Naive thymus-derived CD8-positive, alpha-beta T cell (primary cell): ENCODE measurements at regions not wholly inside any gene's neighbourhood (a gene's known extent, or its start where the extent isn't known, plus 50 kb on each side); places are given as distances from the start of the nearest gene placed in this dataset.
A peak's percentile ranks its signal among the peaks of the same experiment; 100 is the strongest.
"Not testable (repeated sequence)": the region's sequence is repeated elsewhere in the genome, so short reads cannot be mapped to it uniquely, and the experiment has no call there.

Experiments
- ATAC-seq, 2 donors: fragments of 150-1000 bp; cut with Tn5 transposase in 1 of 2; sonication (Bioruptor Pico), chemical (Tn5 transposase) in 1 of 2; 1 replicate in 1 of 2; 2 replicates in 1 of 2; pipeline ENCODE4 v1.10.0; 2021; ENCODE audit warnings: mild to moderate bottlenecking in 2 of 2, moderate library complexity in 2 of 2
- POLR2A ChIA-PET: fragments of 350-600 bp; sonication (Branson Sonifier 250); formaldehyde crosslinking; loops from one replicate; lab custom pipeline; 2021; ENCODE audit warnings: antibody characterized with exemption; lab: Charles Lee
- DNase-seq, 10 donors: peaks; one replicate each; pipeline versions ENCODE4 v3.0.0 to v3.0.0-alpha.2; 2020 to 2022
- H3K27ac Mint-ChIP-seq, 10 donors: one replicate each; pipeline ENCODE4 v1.8.0; 2020 to 2022; ENCODE audit warnings: mild to moderate bottlenecking in 10 of 10, mixed read lengths in 10 of 10, moderate library complexity in 4 of 10, inconsistent platforms in 1 of 10
- H3K27me3 Mint-ChIP-seq, 5 donors: one replicate each; pipeline ENCODE4 v1.8.0; 2021 to 2022; ENCODE audit warnings: mixed read lengths in 5 of 5
- H3K36me3 Mint-ChIP-seq, 3 donors: one replicate each; pipeline ENCODE4 v1.8.0; 2020 to 2022; ENCODE audit warnings: mixed read lengths in 3 of 3, mild to moderate bottlenecking in 2 of 3, inconsistent platforms in 1 of 3
- H3K4me1 Mint-ChIP-seq, 4 donors: one replicate each; pipeline ENCODE4 v1.8.0; 2021 to 2022; ENCODE audit warnings: mixed read lengths in 4 of 4
- H3K4me3 Mint-ChIP-seq, 10 donors: one replicate each; pipeline ENCODE4 v1.8.0; 2020 to 2022; ENCODE audit warnings: mild to moderate bottlenecking in 10 of 10, mixed read lengths in 10 of 10, moderate library complexity in 6 of 10, inconsistent platforms in 1 of 10
- H3K9me3 Mint-ChIP-seq, 9 donors: one replicate each; pipeline ENCODE4 v1.8.0; 2020 to 2022; ENCODE audit warnings: mixed read lengths in 9 of 9, mild to moderate bottlenecking in 3 of 9, inconsistent platforms in 1 of 9, moderate library complexity in 1 of 9

DNA sequence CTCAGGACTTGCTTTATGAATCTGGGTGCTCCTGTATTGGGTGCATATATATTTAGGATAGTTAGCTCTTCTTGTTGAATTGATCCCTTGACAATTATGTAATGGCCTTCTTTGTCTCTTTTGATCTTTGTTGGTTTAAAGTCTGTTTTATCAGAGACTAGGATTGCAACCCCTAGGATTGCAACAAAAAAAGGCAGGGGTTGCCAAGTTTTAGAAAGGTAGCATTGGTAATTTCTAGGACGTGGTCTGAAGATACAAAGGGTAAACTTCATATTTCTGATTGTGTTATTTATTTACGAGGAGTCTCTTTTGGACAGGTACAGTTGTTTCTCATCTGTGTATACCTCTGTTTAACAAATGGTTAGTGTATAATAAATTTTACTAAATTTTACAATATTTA, 433.7 kb downstream of the BTG1 start:
- H3K4me1 Mint-ChIP-seq, H3K4me3 Mint-ChIP-seq, H3K27me3 Mint-ChIP-seq, H3K27ac Mint-ChIP-seq, H3K36me3 Mint-ChIP-seq, ATAC-seq, H3K9me3 Mint-ChIP-seq, POLR2A ChIA-PET, DNase-seq: not testable (repeated sequence)

- no peak for ATAC-seq
- no peaks in the 10 kb centered on the region for H3K4me1 Mint-ChIP-seq
- H3K27me3 Mint-ChIP-seq, result peaks cover 0 to 1% (median 0%) of the 10 kb centered on the region in 5 donors
- POLR2A ChIA-PET, result no interaction called here
- H3K9me3 Mint-ChIP-seq, result peaks cover 0 to 4% (median 0%) of the 10 kb centered on the region in 9 donors
- peaks cover 0 to 3% (median 0%) of the 10 kb centered on the region in 3 donors for H3K36me3 Mint-ChIP-seq
- no peak for DNase-seq
- no peak overlapping the region for H3K4me3 Mint-ChIP-seq
- peak overlapping the region in 1 of 10 donors; percentile 33 for H3K27ac Mint-ChIP-seq
Observed at GRCh38 chr12:91706466-91706865, 439.2 kb downstream of the BTG1 start.

DNA sequence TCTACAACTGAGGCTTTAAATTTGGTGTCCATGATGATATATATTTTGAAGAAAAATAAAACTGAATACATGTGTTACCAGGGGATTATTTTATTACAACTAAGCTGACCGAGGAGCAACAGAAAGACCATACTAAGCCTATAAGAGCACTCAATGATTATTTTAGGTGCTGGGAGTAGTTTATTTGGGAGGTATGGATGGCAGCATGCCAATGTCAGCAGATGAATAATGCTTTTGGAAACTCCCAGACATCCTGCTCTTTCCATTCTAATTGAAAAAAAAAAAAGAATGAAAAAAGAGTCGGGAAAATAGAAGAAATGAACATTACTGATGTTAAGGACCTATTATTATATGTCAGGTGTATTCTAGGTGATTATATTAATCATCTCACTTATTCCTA, 441.2 kb downstream of the BTG1 start:
- Mint-ChIP-seq H3K9me3 (peaks cover 0 to 2% (median 0%) of the 10 kb centered on the region in 9 donors), H3K4me1 (peaks cover 0 to 2% (median 0%) of the 10 kb centered on the region in 4 donors), H3K36me3 (peaks cover 0 to 6% (median under 1%) of the 10 kb centered on the region in 3 donors), H3K27me3 (peaks cover 0 to 1% (median 0%) of the 10 kb centered on the region in 5 donors), H3K27ac (no peak overlapping the region), H3K4me3 (no peak overlapping the region)
- ATAC-seq (no peak), DNase-seq (no peak)
- POLR2A ChIA-PET, result no interaction called here

GRCh38 chr12:91703491-91704283, 442.0 kb downstream of the BTG1 start:
- Mint-ChIP-seq H3K27ac (no peak overlapping the region), H3K4me3 (no peak overlapping the region), H3K27me3 (peaks cover 0 to 1% (median 0%) of the 10 kb centered on the region in 5 donors), H3K9me3 (peaks cover 0 to 9% (median 6%) of the 10 kb centered on the region in 9 donors), H3K4me1 (peaks cover 0 to 2% (median 0%) of the 10 kb centered on the region in 4 donors), H3K36me3 (peaks cover 0 to 8% (median 8%) of the 10 kb centered on the region in 3 donors)
- POLR2A ChIA-PET, result no interaction called here
- ATAC-seq (no peak), DNase-seq (no peak)

GRCh38 chr12:91702843-91703425, 442.7 kb downstream of the BTG1 start:
- Mint-ChIP-seq H3K27ac (no peak overlapping the region), H3K4me3 (no peak overlapping the region), H3K36me3 (peaks cover 0 to 9% (median 9%) of the 10 kb centered on the region in 3 donors), H3K27me3 (peaks cover 0 to 1% (median 0%) of the 10 kb centered on the region in 5 donors), H3K9me3 (peaks cover 0 to 10% (median 7%) of the 10 kb centered on the region in 9 donors), H3K4me1 (peaks cover 0 to 2% (median 0%) of the 10 kb centered on the region in 4 donors)
- no peak for DNase-seq
- POLR2A ChIA-PET, result no interaction called here
- ATAC-seq, result no peak

DNA sequence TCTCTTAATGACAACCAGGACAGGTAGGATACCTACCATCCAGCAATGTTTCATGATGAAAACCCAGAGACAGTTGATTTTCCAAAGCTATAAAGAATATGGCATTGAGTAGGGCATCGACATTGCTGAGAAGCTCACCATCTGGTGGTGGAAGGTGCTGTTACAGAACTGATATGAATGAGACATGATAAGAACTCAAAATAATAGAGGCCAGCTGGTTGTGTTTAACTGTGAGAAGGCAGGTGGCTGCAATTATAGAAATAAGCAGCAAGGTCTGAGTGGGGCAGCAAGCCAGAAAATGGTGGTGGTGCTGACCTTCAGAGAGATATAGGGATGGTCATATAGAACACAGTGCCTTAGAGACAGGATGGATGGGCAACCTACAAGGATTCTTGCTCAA, 449.7 kb downstream of the BTG1 start:
- no peak overlapping the region for H3K4me3 Mint-ChIP-seq
- peaks cover 0 to 2% (median 0%) of the 10 kb centered on the region in 4 donors for H3K4me1 Mint-ChIP-seq
- H3K27me3 Mint-ChIP-seq, result no peaks in the 10 kb centered on the region
- POLR2A ChIA-PET, result no interaction called here
- no peak overlapping the region for H3K27ac Mint-ChIP-seq
- peaks cover 0 to 16% (median 7%) of the 10 kb centered on the region in 9 donors for H3K9me3 Mint-ChIP-seq
- no peak for DNase-seq
- no peak for ATAC-seq
- H3K36me3 Mint-ChIP-seq, result peaks cover 0 to 17% (median 6%) of the 10 kb centered on the region in 3 donors

GRCh38 chr12:91695406-91695805, 450.2 kb downstream of the BTG1 start:
- ATAC-seq, POLR2A ChIA-PET, H3K4me1 Mint-ChIP-seq, DNase-seq, H3K4me3 Mint-ChIP-seq, H3K27me3 Mint-ChIP-seq: not testable (repeated sequence)
- Mint-ChIP-seq H3K36me3 (peaks cover 0 to 17% (median 6%) of the 10 kb centered on the region in 3 donors), H3K9me3 (peaks cover 0 to 16% (median 7%) of the 10 kb centered on the region in 9 donors), H3K27ac (peak overlapping the region in 1 of 10 donors; percentile 48)

GRCh38 chr12:91690531-91690930, 455.1 kb downstream of the BTG1 start:
- peaks cover 14 to 27% (median 21%) of the 10 kb centered on the region in 4 donors for H3K4me1 Mint-ChIP-seq
- H3K9me3 Mint-ChIP-seq, result peaks cover 0 to 2% (median 0%) of the 10 kb centered on the region in 9 donors
- no peaks in the 10 kb centered on the region for H3K27me3 Mint-ChIP-seq
- POLR2A ChIA-PET, result no interaction called here
- H3K36me3 Mint-ChIP-seq, result no peaks in the 10 kb centered on the region
- DNase-seq (no peak), ATAC-seq (no peak)
- H3K4me3 Mint-ChIP-seq, result no peak overlapping the region
- no peak overlapping the region for H3K27ac Mint-ChIP-seq

GRCh38 chr12:91687052-91688017, 458.3 kb downstream of the BTG1 start:
- Mint-ChIP-seq H3K27ac (peak overlapping the region; percentile 0 to 91 (median 48)), H3K36me3 (no peaks in the 10 kb centered on the region), H3K4me1 (peaks cover 14 to 27% (median 23%) of the 10 kb centered on the region in 4 donors), H3K9me3 (no peaks in the 10 kb centered on the region), H3K4me3 (peak overlapping the region in 9 of 10 donors; percentile 6 to 53 (median 37)), H3K27me3 (no peaks in the 10 kb centered on the region)
- DNase-seq, result peak in 9 of 10 donors; percentile 2 to 86 (median 74)
- ATAC-seq, result peak; percentile 94 to 97
- POLR2A ChIA-PET, result interaction anchor here (0.8 kb wide), 1 partner anchor 89 kb away, joined by 3 read pairs; no protein-coding TSS in a partner anchor

GRCh38 chr12:91685917-91686316, 459.7 kb downstream of the BTG1 start:
- DNase-seq (peak in 5 of 10 donors; percentile 8 to 54 (median 41)), ATAC-seq (peak in 1 of 2 donors; percentile 29)
- H3K4me3 Mint-ChIP-seq, result no peak overlapping the region
- no peaks in the 10 kb centered on the region for H3K27me3 Mint-ChIP-seq
- peak overlapping the region in 4 of 10 donors; percentile 77 to 81 (median 80) for H3K27ac Mint-ChIP-seq
- POLR2A ChIA-PET, result no interaction called here
- H3K4me1 Mint-ChIP-seq, result peaks cover 14 to 27% (median 23%) of the 10 kb centered on the region in 4 donors
- no peaks in the 10 kb centered on the region for H3K9me3 Mint-ChIP-seq
- no peaks in the 10 kb centered on the region for H3K36me3 Mint-ChIP-seq

DNA sequence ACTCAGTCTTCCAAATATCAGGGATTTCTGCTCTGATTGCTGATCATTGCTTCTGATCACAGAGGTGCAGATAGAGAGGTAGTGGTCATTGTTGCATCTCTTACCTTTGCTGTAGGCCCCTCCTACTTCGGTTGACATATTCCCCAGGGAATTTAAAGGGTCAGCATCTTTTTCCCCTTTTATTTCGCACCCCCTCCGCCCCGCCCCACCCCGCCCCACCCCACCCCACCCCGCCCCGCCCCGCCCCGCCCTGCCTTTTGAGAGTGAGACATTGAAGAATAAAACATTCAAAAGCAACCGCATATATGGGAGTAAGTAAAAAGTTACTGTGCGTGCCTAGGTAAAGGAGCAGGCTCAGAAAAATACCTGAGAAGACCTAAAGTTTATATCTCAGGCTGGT, 463.9 kb downstream of the BTG1 start:
- Mint-ChIP-seq H3K4me1 (peaks cover 5 to 13% (median 10%) of the 10 kb centered on the region in 4 donors), H3K36me3 (peaks cover 0 to 2% (median 0%) of the 10 kb centered on the region in 3 donors), H3K27me3 (no peaks in the 10 kb centered on the region), H3K4me3 (no peak overlapping the region), H3K9me3 (no peaks in the 10 kb centered on the region), H3K27ac (peak overlapping the region in 1 of 10 donors; percentile 38)
- no peak for ATAC-seq
- DNase-seq, result no peak
- POLR2A ChIA-PET, result no interaction called here

DNA sequence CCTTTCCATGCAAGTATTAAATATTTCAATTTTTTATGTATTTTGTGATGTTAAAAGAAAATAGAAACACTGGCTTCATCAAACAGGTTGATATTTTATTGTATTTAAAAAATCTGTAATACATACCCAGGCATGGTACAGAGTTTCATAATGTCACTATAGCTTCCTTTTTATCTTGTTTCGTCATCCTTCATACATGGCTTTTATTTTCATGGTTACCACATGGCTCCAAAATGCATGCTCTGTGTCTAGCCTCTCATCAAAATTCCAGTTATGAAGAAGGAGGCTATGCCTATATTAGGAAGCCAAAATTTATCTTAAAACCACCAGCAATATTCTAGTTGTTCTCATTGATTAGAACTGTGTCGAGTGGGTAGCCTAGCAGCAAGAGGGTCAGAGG, 464.8 kb downstream of the BTG1 start:
- Mint-ChIP-seq H3K4me1 (peaks cover under 1 to 5% (median 3%) of the 10 kb centered on the region in 4 donors), H3K27ac (no peak overlapping the region), H3K27me3 (no peaks in the 10 kb centered on the region)

More for the DNA sequence above, 464.8 kb downstream of the BTG1 start:
- Mint-ChIP-seq H3K4me3 (no peak overlapping the region), H3K36me3 (peaks cover 0 to 2% (median 0%) of the 10 kb centered on the region in 3 donors), H3K9me3 (no peaks in the 10 kb centered on the region)
- POLR2A ChIA-PET, result no interaction called here
- DNase-seq (no peak), ATAC-seq (no peak)
